WTC11 (cell line): ENCODE measurements at regions not wholly inside any gene's neighbourhood (a gene's known extent, or its start where the extent isn't known, plus 50 kb on each side); places are given as distances from the start of the nearest gene placed in this dataset.

Experiments
- FOXJ3 ChIP-seq: sonication (generic); formaldehyde crosslinking; IDR thresholded peaks from 2 replicates; pipeline ENCODE4 v1.9.0; 2021; ENCODE audit warnings: missing genetic modification reagents, mild to moderate bottlenecking, borderline replicate concordance
- FOXK1 ChIP-seq: sonication (generic); formaldehyde crosslinking; IDR thresholded peaks from 2 replicates; pipeline ENCODE4 v1.8.0; 2022; ENCODE audit warnings: mild to moderate bottlenecking, moderate library complexity, missing genetic modification reagents
- JUN ChIP-seq: sonication (generic); formaldehyde crosslinking; IDR thresholded peaks from 2 replicates; pipeline ENCODE4 v1.8.0; 2023; ENCODE audit warnings: mild to moderate bottlenecking, missing genetic modification reagents
- TEAD1 ChIP-seq: sonication (generic); formaldehyde crosslinking; IDR thresholded peaks from 2 replicates; pipeline ENCODE4 v1.8.0; 2022; ENCODE audit warnings: mild to moderate bottlenecking, missing genetic modification reagents
- TF ChIP-seq, protein P1 (sequence below): sonication (generic); formaldehyde crosslinking; IDR thresholded peaks from 2 replicates; pipeline ENCODE4 v1.8.1; 2022; ENCODE audit warnings: missing genetic modification reagents, borderline replicate concordance
- TF ChIP-seq, protein P2 (sequence below): fragments of 200-600 bp; IDR thresholded peaks from 2 replicates; pipeline ENCODE4 v1.8.0; 2022; ENCODE audit warnings: antibody characterized with exemption
- TF ChIP-seq, protein P3 (sequence below): sonication (generic); formaldehyde crosslinking; IDR thresholded peaks from 2 replicates; pipeline ENCODE4 v1.8.0; 2022; ENCODE audit warnings: mild to moderate bottlenecking, missing genetic modification reagents
- TF ChIP-seq, protein P4 (sequence below): sonication (generic); formaldehyde crosslinking; IDR thresholded peaks from 2 replicates; pipeline ENCODE4 v1.8.0; 2023; ENCODE audit warnings: missing genetic modification reagents
- TF ChIP-seq, protein P5 (sequence below): sonication (generic); formaldehyde crosslinking; IDR thresholded peaks from 2 replicates; pipeline ENCODE4 v1.8.0; 2022; ENCODE audit warnings: mild to moderate bottlenecking, missing genetic modification reagents

DNA sequence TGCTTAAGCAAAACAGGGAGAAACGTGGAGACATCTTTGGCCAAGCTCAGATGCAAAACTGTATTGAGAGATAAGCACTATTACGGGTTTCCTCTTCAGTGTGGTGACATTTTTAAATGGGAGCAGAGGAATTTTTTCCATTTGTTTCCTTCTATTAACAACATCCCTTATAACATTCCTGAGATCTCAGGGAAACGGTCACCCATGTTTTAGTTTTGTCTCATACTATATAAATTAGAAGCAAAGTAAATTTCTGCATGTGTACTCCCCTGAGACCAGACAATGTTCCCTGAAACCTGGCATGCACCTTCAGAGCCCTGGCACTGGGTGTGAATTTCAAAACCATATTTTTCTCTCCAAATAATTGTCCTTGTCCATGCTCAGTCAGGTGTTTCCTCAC lies 57.6 kb upstream of the RNF152 start:
- TF ChIP-seq JUN (CRISPR knock-in tag): no peak
- TF ChIP-seq, protein P1, sequence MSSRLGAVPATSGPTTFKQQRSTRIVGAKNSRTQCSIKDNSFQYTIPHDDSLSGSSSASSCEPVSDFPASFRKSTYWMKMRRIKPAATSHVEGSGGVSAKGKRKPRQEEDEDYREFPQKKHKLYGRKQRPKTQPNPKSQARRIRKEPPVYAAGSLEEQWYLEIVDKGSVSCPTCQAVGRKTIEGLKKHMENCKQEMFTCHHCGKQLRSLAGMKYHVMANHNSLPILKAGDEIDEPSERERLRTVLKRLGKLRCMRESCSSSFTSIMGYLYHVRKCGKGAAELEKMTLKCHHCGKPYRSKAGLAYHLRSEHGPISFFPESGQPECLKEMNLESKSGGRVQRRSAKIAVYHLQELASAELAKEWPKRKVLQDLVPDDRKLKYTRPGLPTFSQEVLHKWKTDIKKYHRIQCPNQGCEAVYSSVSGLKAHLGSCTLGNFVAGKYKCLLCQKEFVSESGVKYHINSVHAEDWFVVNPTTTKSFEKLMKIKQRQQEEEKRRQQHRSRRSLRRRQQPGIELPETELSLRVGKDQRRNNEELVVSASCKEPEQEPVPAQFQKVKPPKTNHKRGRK: no peak
- TF ChIP-seq, protein P2, sequence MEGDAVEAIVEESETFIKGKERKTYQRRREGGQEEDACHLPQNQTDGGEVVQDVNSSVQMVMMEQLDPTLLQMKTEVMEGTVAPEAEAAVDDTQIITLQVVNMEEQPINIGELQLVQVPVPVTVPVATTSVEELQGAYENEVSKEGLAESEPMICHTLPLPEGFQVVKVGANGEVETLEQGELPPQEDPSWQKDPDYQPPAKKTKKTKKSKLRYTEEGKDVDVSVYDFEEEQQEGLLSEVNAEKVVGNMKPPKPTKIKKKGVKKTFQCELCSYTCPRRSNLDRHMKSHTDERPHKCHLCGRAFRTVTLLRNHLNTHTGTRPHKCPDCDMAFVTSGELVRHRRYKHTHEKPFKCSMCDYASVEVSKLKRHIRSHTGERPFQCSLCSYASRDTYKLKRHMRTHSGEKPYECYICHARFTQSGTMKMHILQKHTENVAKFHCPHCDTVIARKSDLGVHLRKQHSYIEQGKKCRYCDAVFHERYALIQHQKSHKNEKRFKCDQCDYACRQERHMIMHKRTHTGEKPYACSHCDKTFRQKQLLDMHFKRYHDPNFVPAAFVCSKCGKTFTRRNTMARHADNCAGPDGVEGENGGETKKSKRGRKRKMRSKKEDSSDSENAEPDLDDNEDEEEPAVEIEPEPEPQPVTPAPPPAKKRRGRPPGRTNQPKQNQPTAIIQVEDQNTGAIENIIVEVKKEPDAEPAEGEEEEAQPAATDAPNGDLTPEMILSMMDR: no peak
- TF ChIP-seq FOXK1: no peak
- TF ChIP-seq, protein P3, sequence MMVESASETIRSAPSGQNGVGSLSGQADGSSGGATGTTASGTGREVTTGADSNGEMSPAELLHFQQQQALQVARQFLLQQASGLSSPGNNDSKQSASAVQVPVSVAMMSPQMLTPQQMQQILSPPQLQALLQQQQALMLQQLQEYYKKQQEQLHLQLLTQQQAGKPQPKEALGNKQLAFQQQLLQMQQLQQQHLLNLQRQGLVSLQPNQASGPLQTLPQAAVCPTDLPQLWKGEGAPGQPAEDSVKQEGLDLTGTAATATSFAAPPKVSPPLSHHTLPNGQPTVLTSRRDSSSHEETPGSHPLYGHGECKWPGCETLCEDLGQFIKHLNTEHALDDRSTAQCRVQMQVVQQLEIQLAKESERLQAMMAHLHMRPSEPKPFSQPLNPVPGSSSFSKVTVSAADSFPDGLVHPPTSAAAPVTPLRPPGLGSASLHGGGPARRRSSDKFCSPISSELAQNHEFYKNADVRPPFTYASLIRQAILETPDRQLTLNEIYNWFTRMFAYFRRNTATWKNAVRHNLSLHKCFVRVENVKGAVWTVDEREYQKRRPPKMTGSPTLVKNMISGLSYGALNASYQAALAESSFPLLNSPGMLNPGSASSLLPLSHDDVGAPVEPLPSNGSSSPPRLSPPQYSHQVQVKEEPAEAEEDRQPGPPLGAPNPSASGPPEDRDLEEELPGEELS (CRISPR knock-in tag): no peak
- no peak for TF ChIP-seq FOXJ3 (CRISPR knock-in tag)
- TF ChIP-seq, protein P4, sequence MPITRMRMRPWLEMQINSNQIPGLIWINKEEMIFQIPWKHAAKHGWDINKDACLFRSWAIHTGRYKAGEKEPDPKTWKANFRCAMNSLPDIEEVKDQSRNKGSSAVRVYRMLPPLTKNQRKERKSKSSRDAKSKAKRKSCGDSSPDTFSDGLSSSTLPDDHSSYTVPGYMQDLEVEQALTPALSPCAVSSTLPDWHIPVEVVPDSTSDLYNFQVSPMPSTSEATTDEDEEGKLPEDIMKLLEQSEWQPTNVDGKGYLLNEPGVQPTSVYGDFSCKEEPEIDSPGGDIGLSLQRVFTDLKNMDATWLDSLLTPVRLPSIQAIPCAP (CRISPR knock-in tag): no peak
- TF ChIP-seq, protein P5, sequence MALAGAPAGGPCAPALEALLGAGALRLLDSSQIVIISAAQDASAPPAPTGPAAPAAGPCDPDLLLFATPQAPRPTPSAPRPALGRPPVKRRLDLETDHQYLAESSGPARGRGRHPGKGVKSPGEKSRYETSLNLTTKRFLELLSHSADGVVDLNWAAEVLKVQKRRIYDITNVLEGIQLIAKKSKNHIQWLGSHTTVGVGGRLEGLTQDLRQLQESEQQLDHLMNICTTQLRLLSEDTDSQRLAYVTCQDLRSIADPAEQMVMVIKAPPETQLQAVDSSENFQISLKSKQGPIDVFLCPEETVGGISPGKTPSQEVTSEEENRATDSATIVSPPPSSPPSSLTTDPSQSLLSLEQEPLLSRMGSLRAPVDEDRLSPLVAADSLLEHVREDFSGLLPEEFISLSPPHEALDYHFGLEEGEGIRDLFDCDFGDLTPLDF (CRISPR knock-in tag): no peak
- no peak for TF ChIP-seq TEAD1 (CRISPR knock-in tag)
